H9 (cell line): ENCODE measurements at regions not wholly inside any gene's neighbourhood (a gene's known extent, or its start where the extent isn't known, plus 50 kb on each side); places are given as distances from the start of the nearest gene placed in this dataset.

ENCODE experiments used
- DNase-seq: peaks from one replicate; pipeline ENCODE4 v3.0.0-alpha.2; 2017
- H2AFZ ChIP-seq: one replicate; pipeline ENCODE4 v1.6.1; 2013; ENCODE audit warnings: mild to moderate bottlenecking, low read length, control low read depth, moderate library complexity
- H2AK5ac ChIP-seq: 2 replicates; pipeline ENCODE4 v1.6.1; 2013; ENCODE audit warnings: low read length, control low read depth, mixed read lengths; ENCODE audit not compliant: insufficient read length
- H2BK120ac ChIP-seq: one replicate; pipeline ENCODE4 v1.6.1; 2013; ENCODE audit warnings: low read depth, mild to moderate bottlenecking, low read length, control low read depth, inconsistent platforms; ENCODE audit not compliant: poor library complexity, severe bottlenecking
- H2BK12ac ChIP-seq: 2 replicates; pipeline ENCODE4 v1.6.1; 2013; ENCODE audit warnings: low read length, control low read depth, mixed read lengths, low read depth; ENCODE audit not compliant: insufficient read length
- H2BK15ac ChIP-seq: 2 replicates; pipeline ENCODE4 v1.6.1; 2013; ENCODE audit warnings: low read depth, low read length, control low read depth
- H2BK20ac ChIP-seq: one replicate; pipeline ENCODE4 v1.6.1; 2013; ENCODE audit warnings: low read depth, mild to moderate bottlenecking, low read length, control low read depth, inconsistent platforms; ENCODE audit not compliant: poor library complexity, severe bottlenecking
- H2BK5ac ChIP-seq: 2 replicates; pipeline ENCODE4 v1.6.1; 2013; ENCODE audit warnings: low read length, control low read depth, mixed read lengths; ENCODE audit not compliant: insufficient read length
- H3K14ac ChIP-seq: 2 replicates; pipeline ENCODE4 v1.6.1; 2013; ENCODE audit warnings: low read length, control low read depth; ENCODE audit not compliant: insufficient read depth
- H3K18ac ChIP-seq: 2 replicates; pipeline ENCODE4 v1.6.1; 2013; ENCODE audit warnings: low read depth, mild to moderate bottlenecking, mixed read lengths, low read length, control low read depth; ENCODE audit not compliant: insufficient read length
- H3K23ac ChIP-seq: 2 replicates; pipeline ENCODE4 v1.6.1; 2013; ENCODE audit warnings: low read length, control low read depth, mixed read lengths, low read depth; ENCODE audit not compliant: insufficient read length
- H3K23me2 ChIP-seq: 2 replicates; pipeline ENCODE4 v1.6.1; 2013; ENCODE audit warnings: low read depth, mild to moderate bottlenecking, mixed read lengths, low read length, control low read depth; ENCODE audit not compliant: insufficient read length, poor library complexity, severe bottlenecking
- H3K27ac ChIP-seq: 2 replicates; pipeline ENCODE4 v1.5.1; 2013; ENCODE audit warnings: low read length, control low read depth, mixed read lengths, low read depth; ENCODE audit not compliant: insufficient read length
- H3K27me3 ChIP-seq: 2 replicates; pipeline ENCODE4 v1.6.1; 2013; ENCODE audit warnings: low read length, control low read depth, inconsistent platforms; ENCODE audit not compliant: insufficient read depth
- H3K4ac ChIP-seq: 2 replicates; pipeline ENCODE4 v1.6.1; 2013; ENCODE audit warnings: low read depth, mild to moderate bottlenecking, control low read depth, inconsistent platforms, low read length, moderate library complexity
- H3K4me1 ChIP-seq: 2 replicates; pipeline ENCODE4 v1.6.1; 2013; ENCODE audit warnings: low read length, control low read depth, inconsistent platforms; ENCODE audit not compliant: insufficient read depth
- H3K4me2 ChIP-seq: 2 replicates; pipeline ENCODE4 v1.6.1; 2013; ENCODE audit warnings: low read length, control low read depth, mixed read lengths; ENCODE audit not compliant: insufficient read length, insufficient read depth
- H3K56ac ChIP-seq: 2 replicates; pipeline ENCODE4 v1.6.1; 2013; ENCODE audit warnings: low read depth, mild to moderate bottlenecking, mixed read lengths, low read length, control low read depth; ENCODE audit not compliant: insufficient read length
- H3K79me1 ChIP-seq: 2 replicates; pipeline ENCODE4 v1.6.1; 2013; ENCODE audit warnings: low read depth, mild to moderate bottlenecking, moderate library complexity, low read length, control low read depth, inconsistent platforms; ENCODE audit not compliant: insufficient read depth, poor library complexity, severe bottlenecking
- H3K79me2 ChIP-seq: 2 replicates; pipeline ENCODE4 v1.6.1; 2013; ENCODE audit warnings: low read length, control low read depth, inconsistent platforms; ENCODE audit not compliant: insufficient read depth
- H3K9ac ChIP-seq: 2 replicates; pipeline ENCODE4 v1.6.1; 2013; ENCODE audit warnings: low read length, control low read depth, mixed read lengths; ENCODE audit not compliant: insufficient read length; ENCODE audit errors: extremely low read depth
- H3K9me3 ChIP-seq: one replicate; pipeline ENCODE4 v1.6.1; 2013; ENCODE audit warnings: low read depth, low read length, inconsistent platforms; ENCODE audit not compliant: control insufficient read depth
- H3T11ph ChIP-seq: one replicate; pipeline ENCODE4 v1.6.1; 2013; ENCODE audit warnings: mild to moderate bottlenecking, low read length, control low read depth, inconsistent platforms
- H4K20me1 ChIP-seq: one replicate; pipeline ENCODE4 v1.6.1; 2013; ENCODE audit not compliant: control insufficient read depth, insufficient read length, insufficient read depth
- H4K5ac ChIP-seq: 2 replicates; pipeline ENCODE4 v1.6.1; 2013; ENCODE audit warnings: low read depth, mild to moderate bottlenecking, mixed read lengths, low read length, control low read depth; ENCODE audit not compliant: insufficient read length
- H4K8ac ChIP-seq: replicated peaks from 2 replicates; pipeline ENCODE4 v1.6.1; 2013; ENCODE audit warnings: low read length, control low read depth, mixed read lengths, low read depth; ENCODE audit not compliant: insufficient read length
- H4K91ac ChIP-seq: 2 replicates; pipeline ENCODE4 v1.6.1; 2013; ENCODE audit warnings: low read depth, mild to moderate bottlenecking, moderate library complexity, mixed read lengths, low read length, control low read depth; ENCODE audit not compliant: insufficient read length
- H3K27ac Mint-ChIP-seq, 3 experiments: 2 replicates in 2 of 3; 3 replicates in 1 of 3; pipeline ENCODE4 v1.8.0; 2020 to 2021; ENCODE audit warnings: mixed read lengths in 3 of 3, mild to moderate bottlenecking in 1 of 3, moderate library complexity in 1 of 3
- H3K27me3 Mint-ChIP-seq: 2 replicates; pipeline ENCODE4 v1.8.0; 2021; ENCODE audit warnings: low read depth, mild to moderate bottlenecking, moderate library complexity, mixed read lengths
- H3K36me3 Mint-ChIP-seq, 3 experiments: 2 replicates in 2 of 3; 3 replicates in 1 of 3; pipeline ENCODE4 v1.8.0; 2020 to 2021; ENCODE audit warnings: low read depth in 3 of 3, mixed read lengths in 3 of 3; ENCODE audit not compliant: insufficient read depth in 1 of 3
- H3K4me1 Mint-ChIP-seq, 2 experiments: 2 replicates each; pipeline ENCODE4 v1.8.0; 2020; ENCODE audit warnings: mixed read lengths in 2 of 2
- H3K4me3 Mint-ChIP-seq, 2 experiments: 2 replicates in 1 of 2; 3 replicates in 1 of 2; pipeline ENCODE4 v1.8.0; 2020 to 2021; ENCODE audit warnings: mild to moderate bottlenecking in 2 of 2, mixed read lengths in 2 of 2, moderate library complexity in 1 of 2
- H3K9me3 Mint-ChIP-seq, 2 experiments: 2 replicates in 1 of 2; 3 replicates in 1 of 2; pipeline ENCODE4 v1.8.0; 2020; ENCODE audit warnings: mild to moderate bottlenecking in 2 of 2, mixed read lengths in 2 of 2, moderate library complexity in 1 of 2
- CTCF ChIP-seq: fragments of 200-600 bp; sonication (generic); conservative IDR thresholded peaks from 3 replicates; pipeline ENCODE4 v1.8.0; 2021; ENCODE audit warnings: antibody characterized with exemption, mild to moderate bottlenecking
- WGBS: extraction: QIAGEN DNeasy Blood & Tissue Kit; methylation state at CpG from one replicate; pipeline ENCODE4 v1.1.7; 2013; ENCODE audit warnings: missing lambda C conversion rate, low lambda C conversion rate, mixed read lengths; ENCODE audit not compliant: insufficient read length; ENCODE audit errors: extremely low coverage; 5-methylcytosine and 5-hydroxymethylcytosine counted together

DNA sequence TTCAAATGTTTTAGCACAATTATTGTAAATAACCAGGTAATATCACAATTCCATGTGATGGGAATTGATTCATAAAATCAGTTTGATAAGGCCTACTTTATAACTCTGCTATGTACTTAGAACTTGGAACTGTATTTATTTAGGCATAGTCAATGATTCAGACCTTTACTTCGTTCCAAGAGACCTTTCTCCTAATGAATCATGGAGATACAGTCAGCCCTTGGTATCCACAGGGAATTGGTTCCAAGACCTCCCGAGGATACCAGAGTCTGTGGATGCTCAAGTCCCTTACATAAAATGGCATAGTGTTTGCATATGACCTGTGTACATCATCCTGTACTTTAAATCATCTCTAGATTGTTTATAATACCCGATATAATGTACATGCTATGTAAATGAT is 60.8 kb upstream of the UMPS start:
- Mint-ChIP-seq H3K27me3 (no peaks in the 10 kb centered on the region), H3K27ac (no peak overlapping the region), H3K4me1 (no peaks in the 10 kb centered on the region), H3K4me3 (no peak overlapping the region), H3K9me3 (no peaks in the 10 kb centered on the region), H3K36me3 (no peaks in the 10 kb centered on the region)
- H3T11ph ChIP-seq: no peak overlapping the region
- H2BK12ac ChIP-seq: no peak overlapping the region
- no CpG with 5 or more reads among the region's 3 CpGs for WGBS
- H3K27me3 ChIP-seq: no peaks in the 10 kb centered on the region
- H3K79me1 ChIP-seq: no peaks in the 10 kb centered on the region
- no peaks in the 10 kb centered on the region for H3K23me2 ChIP-seq
- no peaks in the 10 kb centered on the region for H4K20me1 ChIP-seq
- no peak overlapping the region for H3K18ac ChIP-seq
- H3K27ac ChIP-seq: no peak overlapping the region
- no peak overlapping the region for H2BK15ac ChIP-seq
- no peak overlapping the region for H4K91ac ChIP-seq
- H2AK5ac ChIP-seq: no peak overlapping the region
- no peak overlapping the region for H3K4ac ChIP-seq
- no peaks in the 10 kb centered on the region for H3K9me3 ChIP-seq
- H2BK120ac ChIP-seq: no peak overlapping the region
- no peak overlapping the region for H4K8ac ChIP-seq
- no peak for DNase-seq
- H3K79me2 ChIP-seq: no peaks in the 10 kb centered on the region
- H3K23ac ChIP-seq: no peak overlapping the region
- no peak overlapping the region for H3K14ac ChIP-seq
- H3K9ac ChIP-seq: no peak overlapping the region
- no peak overlapping the region for H2AFZ ChIP-seq
- H3K4me1 ChIP-seq: no peaks in the 10 kb centered on the region
- no peak for TF ChIP-seq CTCF
- no peak overlapping the region for H3K4me2 ChIP-seq
- H4K5ac ChIP-seq: no peak overlapping the region
- H2BK5ac ChIP-seq: no peak overlapping the region
- H3K56ac ChIP-seq: no peak overlapping the region
- no peak overlapping the region for H2BK20ac ChIP-seq
